ENCODE measurements at regions not wholly inside any gene's neighbourhood (a gene's known extent, or its start where the extent isn't known, plus 50 kb on each side); places are given as distances from the start of the nearest gene placed in this dataset.
"Not testable (repeated sequence)": the region's sequence is repeated elsewhere in the genome, so short reads cannot be mapped to it uniquely, and the experiment has no call there.

DNA sequence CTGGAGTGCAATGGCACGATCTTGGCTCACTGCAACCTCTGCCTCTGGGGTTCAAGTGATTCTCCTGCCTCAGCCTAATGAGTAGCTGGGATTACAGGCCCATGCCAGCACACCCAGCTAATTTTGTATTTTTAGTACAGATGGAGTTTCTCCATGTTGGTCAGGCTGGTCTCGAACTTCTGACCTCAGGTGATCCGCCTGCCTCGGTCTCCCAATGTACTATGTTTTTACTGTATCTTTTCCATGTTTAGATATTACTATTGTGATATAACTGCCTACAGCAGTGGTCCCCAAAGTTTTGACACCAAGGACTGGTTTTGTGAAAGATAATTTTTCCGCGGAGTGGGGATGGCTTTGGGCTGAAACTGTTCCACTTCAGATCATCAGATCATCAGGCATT is 187.0 kb upstream of the TPTE start:
- H2BK20ac ChIP-seq (ENCODE audit: low read length); H3K14ac ChIP-seq (ENCODE audit: insufficient read length); H2BK120ac ChIP-seq (replicated peaks; ENCODE audit: low read depth, low read length); H3K79me1 ChIP-seq (ENCODE audit: low read depth, low read length); H2AK5ac ChIP-seq (ENCODE audit: low read depth, low read length); H3K27ac ChIP-seq (ENCODE audit: low read depth, low read length); H2BK5ac ChIP-seq (ENCODE audit: low read depth, low read length); H4K5ac ChIP-seq (ENCODE audit: insufficient read length, low read depth, low read length); H3K4ac ChIP-seq (replicated peaks; ENCODE audit: insufficient read length, low read depth, low read length); H4K91ac ChIP-seq (replicated peaks; ENCODE audit: insufficient read length, low read length); H4K8ac ChIP-seq (ENCODE audit: extremely low read depth, insufficient read depth, low read length); H2AFZ ChIP-seq (ENCODE audit: low read length); H4K20me1 ChIP-seq (replicated peaks in 1 of 2; ENCODE audit: control insufficient read depth in 1 of 2, insufficient read depth in 2 of 2, low read length in 2 of 2); H3K18ac ChIP-seq (ENCODE audit: extremely low read depth, low read length); H3K23me2 ChIP-seq (ENCODE audit: low read depth, low read length); DNase-seq (ENCODE audit: low read depth in 1 of 2, low spot score in 2 of 2); FAIRE-seq; H3K23ac ChIP-seq (ENCODE audit: insufficient read length); H2BK15ac ChIP-seq (ENCODE audit: low read length); H2BK12ac ChIP-seq (ENCODE audit: low read depth, low read length); H3K36me3 ChIP-seq (ENCODE audit: control insufficient read depth in 2 of 4, insufficient read depth in 4 of 4, low read length in 3 of 4); POLR2A ChIA-PET (ENCODE audit: partially characterized antibody); H3K4me2 ChIP-seq (ENCODE audit: insufficient read depth in 1 of 2, low read depth in 2 of 2, low read length in 2 of 2); H3K79me2 ChIP-seq (ENCODE audit: control insufficient read depth in 1 of 2, insufficient read depth in 2 of 2, low read length in 2 of 2); H3K4me1 ChIP-seq (replicated peaks in 1 of 4; ENCODE audit: control insufficient read depth in 3 of 4, insufficient read depth in 4 of 4, low read length in 3 of 4); CTCF ChIA-PET (ENCODE audit: partially characterized antibody); H3K27me3 ChIP-seq (replicated peaks in 1 of 4; ENCODE audit: control insufficient read depth in 3 of 4, extremely low read depth in 1 of 4, insufficient read depth in 3 of 4, low read length in 3 of 4); H3K4me3 ChIP-seq (ENCODE audit: extremely low read depth in 1 of 4, insufficient read depth in 2 of 4, low read depth in 3 of 4, low read length in 4 of 4); H3K9ac ChIP-seq (replicated peaks in 1 of 4; ENCODE audit: extremely low read depth in 1 of 4, low read depth in 3 of 4, low read length in 3 of 4); H3K56ac ChIP-seq (replicated peaks; ENCODE audit: insufficient read length, low read depth, low read length): not testable (repeated sequence)
- 86% methylated on average over 6 of the region's 6 CpGs; no CpG with 5 or more reads in 1 of the 2 experiments for WGBS, 2 experiments (ENCODE audit: extremely low coverage in 1 of 2, insufficient coverage in 1 of 2, insufficient read length in 1 of 2, insufficient replicate concordance in 2 of 2, low coverage in 1 of 2, low lambda C conversion rate in 2 of 2, missing lambda C conversion rate in 1 of 2)
- H3K9me3 ChIP-seq (ENCODE audit: insufficient read depth in 2 of 2, low read depth in 1 of 2, low read length in 1 of 2): peaks cover 61 to 83% of the 10 kb centered on the region in 2 experiments

DNA sequence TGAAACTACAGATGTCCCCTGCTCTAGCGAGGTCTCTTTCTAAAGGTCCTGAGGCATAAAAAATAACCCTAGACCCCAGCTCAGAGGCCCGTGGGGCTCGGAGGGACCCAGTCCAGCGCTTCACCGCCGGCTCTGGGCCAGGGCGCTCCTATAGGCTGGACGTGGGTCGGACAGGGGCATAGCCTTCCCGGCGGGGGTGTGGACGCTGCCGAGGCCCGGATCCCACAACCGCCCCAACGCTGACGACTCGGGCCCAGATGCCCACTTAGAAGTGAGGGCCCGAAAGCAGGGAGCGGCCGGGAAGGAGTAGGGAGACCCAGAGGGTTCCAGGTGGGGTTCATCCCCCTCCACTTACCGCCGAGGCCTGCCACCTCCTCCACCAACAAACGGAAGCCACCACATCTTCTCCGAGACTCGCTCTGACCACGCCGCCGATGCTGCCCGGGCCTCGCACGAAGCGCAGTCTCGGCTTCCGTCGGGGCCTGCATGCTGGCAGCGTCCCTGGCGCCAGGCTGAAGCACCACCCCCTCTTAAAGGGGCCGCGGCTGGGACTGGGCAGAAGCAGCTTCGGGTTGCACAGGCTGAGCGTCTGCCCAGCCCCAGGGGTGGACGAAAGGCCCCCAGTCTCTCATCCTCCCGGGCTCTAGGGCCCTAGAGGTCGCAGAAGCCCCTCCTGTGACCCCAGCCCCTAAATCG is 179.0 kb upstream of the TPTE start:
- H3K23me2 ChIP-seq (ENCODE audit: low read depth, low read length); H4K8ac ChIP-seq (ENCODE audit: extremely low read depth, insufficient read depth, low read length); H3K14ac ChIP-seq (ENCODE audit: insufficient read length); H3K23ac ChIP-seq (ENCODE audit: insufficient read length); H3K56ac ChIP-seq (replicated peaks; ENCODE audit: insufficient read length, low read depth, low read length); POLR2A ChIA-PET (ENCODE audit: partially characterized antibody); H4K20me1 ChIP-seq (replicated peaks in 1 of 2; ENCODE audit: control insufficient read depth in 1 of 2, insufficient read depth in 2 of 2, low read length in 2 of 2); FAIRE-seq; H2AK5ac ChIP-seq (ENCODE audit: low read depth, low read length); H3K27me3 ChIP-seq (replicated peaks in 1 of 4; ENCODE audit: control insufficient read depth in 3 of 4, extremely low read depth in 1 of 4, insufficient read depth in 3 of 4, low read length in 3 of 4); H3K4ac ChIP-seq (replicated peaks; ENCODE audit: insufficient read length, low read depth, low read length); H2BK15ac ChIP-seq (ENCODE audit: low read length); H4K91ac ChIP-seq (replicated peaks; ENCODE audit: insufficient read length, low read length); H3K4me2 ChIP-seq (ENCODE audit: insufficient read depth in 1 of 2, low read depth in 2 of 2, low read length in 2 of 2); DNase-seq (ENCODE audit: low read depth in 1 of 2, low spot score in 2 of 2); H2BK120ac ChIP-seq (replicated peaks; ENCODE audit: low read depth, low read length); H3K4me3 ChIP-seq (ENCODE audit: extremely low read depth in 1 of 4, insufficient read depth in 2 of 4, low read depth in 3 of 4, low read length in 4 of 4); CTCF ChIA-PET (ENCODE audit: partially characterized antibody); H3K9ac ChIP-seq (replicated peaks in 1 of 4; ENCODE audit: extremely low read depth in 1 of 4, low read depth in 3 of 4, low read length in 3 of 4); H2BK5ac ChIP-seq (ENCODE audit: low read depth, low read length); H2BK20ac ChIP-seq (ENCODE audit: low read length); H3K27ac ChIP-seq (ENCODE audit: low read depth, low read length); H2AFZ ChIP-seq (ENCODE audit: low read length); H3K36me3 ChIP-seq (ENCODE audit: control insufficient read depth in 2 of 4, insufficient read depth in 4 of 4, low read length in 3 of 4); H2BK12ac ChIP-seq (ENCODE audit: low read depth, low read length); H3K79me1 ChIP-seq (ENCODE audit: low read depth, low read length); H3K18ac ChIP-seq (ENCODE audit: extremely low read depth, low read length); H3K4me1 ChIP-seq (replicated peaks in 1 of 4; ENCODE audit: control insufficient read depth in 3 of 4, insufficient read depth in 4 of 4, low read length in 3 of 4); H3K79me2 ChIP-seq (ENCODE audit: control insufficient read depth in 1 of 2, insufficient read depth in 2 of 2, low read length in 2 of 2); H4K5ac ChIP-seq (ENCODE audit: insufficient read length, low read depth, low read length): not testable (repeated sequence)
- 89% methylated on average over 26 of the region's 46 CpGs; no CpG with 5 or more reads in 1 of the 2 experiments for WGBS, 2 experiments (ENCODE audit: extremely low coverage in 1 of 2, insufficient coverage in 1 of 2, insufficient read length in 1 of 2, insufficient replicate concordance in 2 of 2, low coverage in 1 of 2, low lambda C conversion rate in 2 of 2, missing lambda C conversion rate in 1 of 2)
- H3K9me3 ChIP-seq (ENCODE audit: insufficient read depth in 2 of 2, low read depth in 1 of 2, low read length in 1 of 2): peaks cover 61 to 77% of the 10 kb centered on the region in 2 experiments

Measured in H1 (cell line).